OCI-M1 (cell line): ENCODE measurements at regions not wholly inside any gene's neighbourhood (a gene's known extent, or its start where the extent isn't known, plus 50 kb on each side); places are given as distances from the start of the nearest gene placed in this dataset.

Experiments
- DNase-seq: peaks from one replicate; lab custom pipeline; 2025; lab: John Stamatoyannopoulos, UW

- DNase-seq = no peak
These were observed 94.9 kb upstream of the CADM1 start for GRCh38 chr11:115599125-115599524.

GRCh38 chr11:115598257-115598901, 94.2 kb upstream of the CADM1 start:
- DNase-seq = no peak

GRCh38 chr11:115591380-115591779, 87.2 kb upstream of the CADM1 start:
- DNase-seq = no peak

- no peak for DNase-seq
These were observed 86.0 kb upstream of the CADM1 start for GRCh38 chr11:115590254-115590653.

- no peak for DNase-seq
These were observed 83.6 kb upstream of the CADM1 start for GRCh38 chr11:115587718-115588342.

- DNase-seq = no peak
These were observed 81.3 kb upstream of the CADM1 start for GRCh38 chr11:115585361-115586024.

GRCh38 chr11:115581871-115582639, 77.8 kb upstream of the CADM1 start:
- DNase-seq = no peak

- no peak for DNase-seq
These were observed 76.9 kb upstream of the CADM1 start for GRCh38 chr11:115580927-115581680.

- DNase-seq = peak; percentile 6
These were observed 76.2 kb upstream of the CADM1 start for GRCh38 chr11:115580416-115580815.

- no peak for DNase-seq
These were observed 75.1 kb upstream of the CADM1 start for GRCh38 chr11:115579181-115579825.

- DNase-seq = no peak
These were observed 74.1 kb upstream of the CADM1 start for GRCh38 chr11:115578275-115578674.

GRCh38 chr11:115577701-115578100, 73.5 kb upstream of the CADM1 start:
- DNase-seq = no peak

- DNase-seq = no peak
These were observed 72.6 kb upstream of the CADM1 start for GRCh38 chr11:115576606-115577380.

- no peak for DNase-seq
These were observed 68.3 kb upstream of the CADM1 start for GRCh38 chr11:115572551-115572950.

- no peak for DNase-seq
These were observed 62.1 kb upstream of the CADM1 start for GRCh38 chr11:115566180-115566764.

GRCh38 chr11:115564851-115565250, 60.6 kb upstream of the CADM1 start:
- DNase-seq = no peak

- no peak for DNase-seq
These were observed 56.9 kb upstream of the CADM1 start for GRCh38 chr11:115561116-115561515.

- no peak for DNase-seq
These were observed 54.4 kb upstream of the CADM1 start for GRCh38 chr11:115558635-115559034.

- DNase-seq = no peak
These were observed 53.5 kb upstream of the CADM1 start for GRCh38 chr11:115557681-115558080.

GRCh38 chr11:115556984-115557383, 52.8 kb upstream of the CADM1 start:
- DNase-seq = no peak
